ENCODE measurements at regions not wholly inside any gene's neighbourhood (a gene's known extent, or its start where the extent isn't known, plus 50 kb on each side); places are given as distances from the start of the nearest gene placed in this dataset.

GRCh38 chr2:37858725-37859267 lies 66.3 kb upstream of the RMDN2 start:
- ChIA-PET POLR2A (no interaction called here), CTCF (no interaction called here)
- Mint-ChIP-seq H3K36me3 (ENCODE audit: low read depth) (no peaks in the 10 kb centered on the region), H3K4me3 (no peak overlapping the region), H3K27me3 (peaks cover 23% of the 10 kb centered on the region), H3K9me3 (peaks cover 3% of the 10 kb centered on the region), H3K27ac (no peak overlapping the region), H3K4me1 (no peaks in the 10 kb centered on the region)
- no peak for DNase-seq

GRCh38 chr2:37862620-37863019 lies 62.5 kb upstream of the RMDN2 start:
- Mint-ChIP-seq H3K4me3 (no peak overlapping the region), H3K9me3 (peaks cover 3% of the 10 kb centered on the region), H3K27ac (no peak overlapping the region), H3K4me1 (no peaks in the 10 kb centered on the region), H3K36me3 (ENCODE audit: low read depth) (no peaks in the 10 kb centered on the region), H3K27me3 (peaks cover 29% of the 10 kb centered on the region)
- POLR2A ChIA-PET, result no interaction called here
- CTCF ChIA-PET, result interaction anchor here (0.7 to 1.7 kb wide), 4 partner anchors 10 to 46 kb away, joined by 3 to 4 read pairs (median 3); no protein-coding TSS in a partner anchor
- no peak for DNase-seq

- Mint-ChIP-seq H3K27me3 (peaks cover 29% of the 10 kb centered on the region), H3K36me3 (ENCODE audit: low read depth) (no peaks in the 10 kb centered on the region), H3K27ac (no peak overlapping the region), H3K4me3 (no peak overlapping the region), H3K9me3 (peaks cover 3% of the 10 kb centered on the region), H3K4me1 (no peaks in the 10 kb centered on the region)
- ChIA-PET CTCF (interaction anchor here (0.9 kb wide), 1 partner anchor 15 kb away, joined by 3 read pairs; no protein-coding TSS in a partner anchor), POLR2A (no interaction called here)
- no peak for DNase-seq
Observed at GRCh38 chr2:37864217-37864616, 60.9 kb upstream of the RMDN2 start.

DNA sequence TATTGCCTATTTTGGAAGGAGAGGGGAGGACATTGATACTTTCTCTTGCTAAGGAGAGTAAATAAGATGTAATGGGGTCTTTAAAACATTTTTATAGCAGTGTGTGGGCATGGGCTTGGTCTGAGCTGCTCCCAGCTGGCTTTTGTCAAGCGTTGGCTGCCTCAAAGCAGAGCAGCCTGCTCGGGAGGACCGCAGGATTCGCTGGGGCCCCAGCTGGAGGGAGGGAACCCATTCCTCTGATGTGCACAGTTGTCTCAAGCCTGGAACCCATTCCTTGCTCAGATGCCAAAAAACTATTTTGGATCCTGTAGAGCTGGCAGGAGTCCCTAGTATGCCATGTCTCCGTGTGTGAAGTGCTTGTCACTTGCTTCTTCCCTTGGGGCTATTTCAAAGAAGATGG lies 59.4 kb upstream of the RMDN2 start:
- ChIA-PET POLR2A (no interaction called here), CTCF (no interaction called here)
- Mint-ChIP-seq H3K36me3 (ENCODE audit: low read depth) (no peaks in the 10 kb centered on the region), H3K27ac (no peak overlapping the region), H3K4me1 (no peaks in the 10 kb centered on the region), H3K27me3 (peaks cover 27% of the 10 kb centered on the region), H3K4me3 (no peak overlapping the region), H3K9me3 (no peaks in the 10 kb centered on the region)
- DNase-seq, result no peak

DNA sequence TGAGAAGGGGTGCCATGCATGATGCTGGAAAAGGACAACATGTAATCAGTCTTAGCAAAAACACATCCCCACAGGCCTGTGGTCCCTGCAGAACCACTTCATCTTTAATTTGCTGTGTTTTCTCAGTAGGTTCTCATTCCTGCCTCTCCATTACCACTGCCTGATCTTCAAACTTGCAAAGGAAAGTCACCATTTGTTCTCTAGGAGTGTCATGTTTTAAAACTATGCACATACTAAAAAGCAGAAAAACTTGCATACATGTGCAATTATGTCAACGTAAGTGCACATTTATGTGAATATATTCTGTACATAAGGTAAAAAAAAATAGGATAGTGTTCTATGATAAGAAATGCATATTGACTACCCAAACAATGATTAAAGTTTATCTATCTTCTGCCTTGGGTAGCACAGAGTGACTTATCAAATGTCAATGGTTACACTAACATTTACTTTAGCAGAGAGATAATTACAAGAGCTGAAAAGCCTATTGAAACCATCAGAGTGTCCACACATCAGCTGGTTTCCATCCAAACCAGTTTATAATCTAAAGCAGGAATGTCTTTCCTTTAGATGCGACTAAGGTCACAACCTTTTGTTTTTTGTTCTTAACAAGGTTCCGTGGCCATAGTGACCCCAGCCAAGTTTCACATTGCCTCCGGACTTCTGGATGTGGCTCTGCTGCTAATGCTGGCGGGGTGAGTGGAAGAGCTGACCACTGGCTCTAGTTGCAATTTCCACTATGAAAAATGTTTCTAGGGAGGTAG lies 58.7 kb upstream of the RMDN2 start:
- Mint-ChIP-seq H3K36me3 (ENCODE audit: low read depth) (no peaks in the 10 kb centered on the region), H3K27ac (no peak overlapping the region), H3K27me3 (peaks cover 24% of the 10 kb centered on the region), H3K4me3 (no peak overlapping the region), H3K9me3 (no peaks in the 10 kb centered on the region), H3K4me1 (peaks cover 5% of the 10 kb centered on the region)
- ChIA-PET CTCF (interaction anchor here (1.3 kb wide), 1 partner anchor 11 kb away, joined by 4 read pairs; no protein-coding TSS in a partner anchor), POLR2A (no interaction called here)
- DNase-seq, result no peak

DNA sequence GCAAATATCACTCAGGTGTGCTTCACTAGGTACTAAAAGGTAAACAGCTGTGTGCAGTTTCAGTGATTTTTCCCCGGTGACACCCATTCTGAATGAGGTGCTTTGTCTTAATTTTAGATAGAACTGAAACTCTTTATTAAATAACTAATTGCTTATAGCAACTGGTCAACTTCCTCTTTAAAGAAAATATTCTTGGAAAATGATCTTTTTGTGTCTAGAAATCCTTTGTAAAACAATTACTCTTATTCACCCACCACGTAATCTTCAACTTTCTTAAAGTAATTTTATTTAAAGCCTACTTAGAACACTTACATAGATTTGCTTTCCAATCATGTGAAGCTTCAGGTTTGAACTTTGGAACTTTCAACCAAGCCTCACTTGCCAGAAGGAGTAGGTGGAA lies 57.9 kb upstream of the RMDN2 start:
- peaks cover 18% of the 10 kb centered on the region for H3K27me3 Mint-ChIP-seq
- no peak overlapping the region for H3K4me3 Mint-ChIP-seq
- no peaks in the 10 kb centered on the region for H3K36me3 Mint-ChIP-seq (ENCODE audit: low read depth)
- no peak overlapping the region for H3K27ac Mint-ChIP-seq
- H3K9me3 Mint-ChIP-seq, result no peaks in the 10 kb centered on the region
- H3K4me1 Mint-ChIP-seq, result peaks cover 14% of the 10 kb centered on the region
- no peak for DNase-seq
- POLR2A ChIA-PET, result no interaction called here
- CTCF ChIA-PET, result interaction anchor here (0.7 to 1.3 kb wide), 2 partner anchors 11 to 51 kb away, joined by 3 to 4 read pairs; no protein-coding TSS in a partner anchor

DNA sequence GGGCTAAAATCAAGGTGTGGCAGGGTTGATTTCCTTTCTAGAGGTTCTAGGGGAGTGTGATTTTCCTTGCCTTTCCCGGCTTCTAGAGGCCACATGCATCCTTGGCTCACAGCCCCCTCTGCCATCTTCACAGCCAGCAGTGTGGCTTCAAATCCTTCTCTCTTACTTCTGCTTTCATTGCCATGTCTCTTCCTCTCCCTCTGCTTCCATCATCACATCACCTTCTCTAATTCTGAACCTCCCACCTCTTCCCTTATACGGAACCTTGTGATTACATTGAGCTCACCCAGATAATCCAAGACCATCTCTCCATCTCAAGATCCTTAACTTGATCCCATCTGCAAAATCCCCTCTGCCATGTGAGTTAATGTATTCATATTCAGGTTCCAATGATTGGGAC lies 56.2 kb upstream of the RMDN2 start:
- ChIA-PET CTCF (interaction anchor here (0.6 to 1.0 kb wide), 2 partner anchors 11 to 698 kb away, joined by 3 to 5 read pairs; no protein-coding TSS in a partner anchor), POLR2A (interaction anchor here (0.5 kb wide), 1 partner anchor 473 kb away, joined by 3 read pairs; no protein-coding TSS in a partner anchor)
- DNase-seq, result no peak
- peaks cover 23% of the 10 kb centered on the region for H3K4me1 Mint-ChIP-seq
- no peaks in the 10 kb centered on the region for H3K36me3 Mint-ChIP-seq (ENCODE audit: low read depth)
- H3K9me3 Mint-ChIP-seq, result no peaks in the 10 kb centered on the region
- H3K4me3 Mint-ChIP-seq, result no peak overlapping the region
- peaks cover 6% of the 10 kb centered on the region for H3K27me3 Mint-ChIP-seq
- no peak overlapping the region for H3K27ac Mint-ChIP-seq

- Mint-ChIP-seq H3K36me3 (ENCODE audit: low read depth) (no peaks in the 10 kb centered on the region), H3K9me3 (no peaks in the 10 kb centered on the region), H3K4me1 (peaks cover 23% of the 10 kb centered on the region), H3K27ac (no peak overlapping the region), H3K4me3 (no peak overlapping the region), H3K27me3 (peaks cover 6% of the 10 kb centered on the region)
- POLR2A ChIA-PET, result no interaction called here
- CTCF ChIA-PET, result interaction anchor here (0.6 to 1.2 kb wide), 3 partner anchors 11 to 699 kb away, joined by 3 to 5 read pairs (median 3); no protein-coding TSS in a partner anchor
- DNase-seq, result no peak
Observed at GRCh38 chr2:37869304-37869703, 55.8 kb upstream of the RMDN2 start.

DNA sequence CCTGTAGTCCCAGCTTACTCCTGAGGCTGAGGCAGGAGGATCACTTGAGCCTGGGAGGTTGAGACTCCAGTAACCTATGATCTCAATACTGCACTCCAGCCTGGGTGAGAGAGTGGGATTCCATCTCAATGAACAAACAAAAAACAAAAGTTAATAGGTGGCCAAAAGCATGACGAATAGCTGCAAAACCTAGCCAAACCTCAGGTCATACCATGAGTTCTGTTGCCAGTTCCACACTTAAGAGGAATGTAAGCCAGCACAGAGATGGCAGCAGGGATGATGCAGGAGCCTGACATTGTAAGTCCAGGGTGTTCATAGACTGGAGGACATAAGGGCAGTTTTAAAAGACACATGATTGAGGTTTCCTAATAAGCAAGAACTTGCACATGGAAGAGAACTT lies 55.3 kb upstream of the RMDN2 start:
- Mint-ChIP-seq H3K27me3 (peaks cover 6% of the 10 kb centered on the region), H3K4me1 (peaks cover 23% of the 10 kb centered on the region), H3K4me3 (no peak overlapping the region), H3K27ac (no peak overlapping the region), H3K36me3 (ENCODE audit: low read depth) (no peaks in the 10 kb centered on the region), H3K9me3 (no peaks in the 10 kb centered on the region)
- ChIA-PET POLR2A (no interaction called here), CTCF (interaction anchor here (0.6 to 1.2 kb wide), 2 partner anchors 37 to 699 kb away, joined by 3 read pairs; no protein-coding TSS in a partner anchor)
- DNase-seq, result no peak

DNA sequence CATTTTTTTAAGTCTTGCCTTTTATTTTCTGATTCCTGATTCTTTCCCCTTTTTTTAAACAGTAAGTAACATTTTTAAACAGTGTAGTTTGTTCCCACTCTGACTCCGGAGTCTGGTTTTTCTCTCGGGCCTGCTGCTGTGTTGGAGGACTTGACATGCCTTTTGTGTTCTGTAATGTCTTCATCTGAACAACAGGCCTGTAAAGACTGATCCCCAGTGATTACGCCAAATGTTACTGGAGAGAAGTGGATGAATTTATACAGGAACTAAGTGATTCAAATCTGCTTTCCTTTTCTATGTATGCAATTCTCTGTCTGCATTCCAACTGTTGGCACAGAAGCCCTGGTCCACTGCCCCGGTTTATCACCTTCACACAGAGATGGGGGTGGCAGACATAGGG lies 54.3 kb upstream of the RMDN2 start:
- Mint-ChIP-seq H3K36me3 (ENCODE audit: low read depth) (no peaks in the 10 kb centered on the region), H3K27ac (no peak overlapping the region), H3K4me1 (peaks cover 23% of the 10 kb centered on the region), H3K27me3 (peaks cover 2% of the 10 kb centered on the region), H3K4me3 (no peak overlapping the region), H3K9me3 (no peaks in the 10 kb centered on the region)
- POLR2A ChIA-PET, result no interaction called here
- DNase-seq, result no peak
- CTCF ChIA-PET, result interaction anchor here (0.6 to 1.6 kb wide), 6 partner anchors 11 to 56 kb away, joined by 3 to 5 read pairs (median 3); no protein-coding TSS in a partner anchor

- ChIA-PET CTCF (interaction anchor here (0.6 to 1.6 kb wide), 7 partner anchors 9 to 39 kb away, joined by 3 to 5 read pairs (median 3); no protein-coding TSS in a partner anchor), POLR2A (no interaction called here)
- Mint-ChIP-seq H3K27ac (peak overlapping the region; percentile 78), H3K4me1 (peaks cover 23% of the 10 kb centered on the region), H3K4me3 (no peak overlapping the region), H3K27me3 (no peaks in the 10 kb centered on the region), H3K36me3 (ENCODE audit: low read depth) (no peaks in the 10 kb centered on the region), H3K9me3 (no peaks in the 10 kb centered on the region)
- no peak for DNase-seq
Observed at GRCh38 chr2:37871456-37872191, 53.5 kb upstream of the RMDN2 start.

- no peaks in the 10 kb centered on the region for H3K36me3 Mint-ChIP-seq (ENCODE audit: low read depth)
- ChIA-PET CTCF (interaction anchor here (0.8 to 1.6 kb wide), 6 partner anchors 8 to 476 kb away, joined by 3 to 6 read pairs (median 4); no protein-coding TSS in a partner anchor), POLR2A (interaction anchor here (0.6 kb wide), 1 partner anchor 228 kb away, joined by 5 read pairs; no protein-coding TSS in a partner anchor)
- H3K9me3 Mint-ChIP-seq, result no peaks in the 10 kb centered on the region
- peak overlapping the region; percentile 78 for H3K27ac Mint-ChIP-seq
- H3K4me1 Mint-ChIP-seq, result peaks cover 23% of the 10 kb centered on the region
- H3K4me3 Mint-ChIP-seq, result no peak overlapping the region
- no peak for DNase-seq
- H3K27me3 Mint-ChIP-seq, result no peaks in the 10 kb centered on the region
Observed at GRCh38 chr2:37872192-37872750, 52.8 kb upstream of the RMDN2 start.

Data from activated CD4-positive, alpha-beta T cell treated with anti-CD3 and anti-CD28 coated beads, Interleukin-2, amount 10 ng/mL, durations not matched to agents 7 days and 5 days (primary cell).